Fibroblast of mammary gland (primary cell): ENCODE measurements at regions not wholly inside any gene's neighbourhood (a gene's known extent, or its start where the extent isn't known, plus 50 kb on each side); places are given as distances from the start of the nearest gene placed in this dataset.
"Not testable (repeated sequence)": the region's sequence is repeated elsewhere in the genome, so short reads cannot be mapped to it uniquely, and the experiment has no call there.

Source experiments
- DNase-seq: peaks from one replicate; pipeline ENCODE4 v3.0.0-alpha.2; 2010; ENCODE audit warnings: low read depth
- H3K4me3 ChIP-seq: 2 replicates; pipeline ENCODE4 v1.5.1; 2011; ENCODE audit warnings: low read depth, mild to moderate bottlenecking, low read length, moderate library complexity; ENCODE audit not compliant: control insufficient read depth
- CTCF ChIP-seq: conservative IDR thresholded peaks from 2 replicates; pipeline ENCODE4 v1.5.1; 2011; ENCODE audit warnings: low read depth, low read length, inconsistent platforms; ENCODE audit not compliant: control insufficient read depth, insufficient read depth

- H3K4me3 ChIP-seq = no peak overlapping the region
- no peak for TF ChIP-seq CTCF
- no peak for DNase-seq
Measured at GRCh38 chr3:34668915-34669314, 870.5 kb downstream of the PDCD6IP start.

GRCh38 chr3:34669490-34669889, 871.1 kb downstream of the PDCD6IP start:
- no peak for TF ChIP-seq CTCF
- no peak overlapping the region for H3K4me3 ChIP-seq
- no peak for DNase-seq

- no peak for TF ChIP-seq CTCF
- DNase-seq = no peak
- H3K4me3 ChIP-seq = no peak overlapping the region
Measured at GRCh38 chr3:34675383-34676120, 877.1 kb downstream of the PDCD6IP start.

- no peak overlapping the region for H3K4me3 ChIP-seq
- peak; percentile 5 for DNase-seq
- TF ChIP-seq CTCF = no peak
Measured at GRCh38 chr3:34676436-34676835, 878.0 kb downstream of the PDCD6IP start.

- TF ChIP-seq CTCF = no peak
- no peak for DNase-seq
Measured at GRCh38 chr3:34678575-34678974, 880.1 kb downstream of the PDCD6IP start.

GRCh38 chr3:34679055-34679454, 880.6 kb downstream of the PDCD6IP start:
- not testable (repeated sequence) for H3K4me3 ChIP-seq, DNase-seq

More at GRCh38 chr3:34678575-34678974, 880.1 kb downstream of the PDCD6IP start:
- H3K4me3 ChIP-seq = no peak overlapping the region

GRCh38 chr3:34683851-34684250, 885.4 kb downstream of the PDCD6IP start:
- H3K4me3 ChIP-seq = no peak overlapping the region
- TF ChIP-seq CTCF = peak; percentile 46
- peak; percentile 40 for DNase-seq
